Osteocyte (in vitro differentiated cells): ENCODE measurements at regions not wholly inside any gene's neighbourhood (a gene's known extent, or its start where the extent isn't known, plus 50 kb on each side); places are given as distances from the start of the nearest gene placed in this dataset.
"Not testable (repeated sequence)": the region's sequence is repeated elsewhere in the genome, so short reads cannot be mapped to it uniquely, and the experiment has no call there.

Source experiments
- DNase-seq: peaks from one replicate; pipeline ENCODE4 v3.0.0; 2021; ENCODE audit warnings: mixed read lengths; ENCODE audit not compliant: unreplicated experiment; ENCODE audit errors: extremely low spot score
- H3K27ac Mint-ChIP-seq: one replicate; pipeline ENCODE4 v1.8.0; 2021; ENCODE audit warnings: mild to moderate bottlenecking, mixed read lengths; ENCODE audit not compliant: unreplicated experiment
- H3K27me3 Mint-ChIP-seq: one replicate; pipeline ENCODE4 v1.8.0; 2021; ENCODE audit warnings: mixed read lengths; ENCODE audit not compliant: unreplicated experiment
- H3K36me3 Mint-ChIP-seq: one replicate; pipeline ENCODE4 v1.8.0; 2021; ENCODE audit warnings: mixed read lengths; ENCODE audit not compliant: unreplicated experiment
- H3K4me1 Mint-ChIP-seq: one replicate; pipeline ENCODE4 v1.8.0; 2021; ENCODE audit warnings: mixed read lengths; ENCODE audit not compliant: unreplicated experiment
- H3K4me3 Mint-ChIP-seq: one replicate; pipeline ENCODE4 v1.8.0; 2021; ENCODE audit warnings: mild to moderate bottlenecking, moderate library complexity, mixed read lengths; ENCODE audit not compliant: unreplicated experiment
- H3K9me3 Mint-ChIP-seq: one replicate; pipeline ENCODE4 v1.8.0; 2021; ENCODE audit warnings: mixed read lengths; ENCODE audit not compliant: unreplicated experiment
- CTCF ChIP-seq: fragments of 200-600 bp; sonication (generic); IDR thresholded peaks from 2 replicates; pipeline ENCODE4 v1.5.0; 2021; ENCODE audit warnings: antibody characterized with exemption, mild to moderate bottlenecking, moderate library complexity

GRCh38 chr15:25246641-25247406 is 192.0 kb downstream of the UBE3A start:
- DNase-seq: no peak
- no peaks in the 10 kb centered on the region for H3K4me1 Mint-ChIP-seq
- no peaks in the 10 kb centered on the region for H3K36me3 Mint-ChIP-seq
- H3K27ac Mint-ChIP-seq: no peak overlapping the region
- no peaks in the 10 kb centered on the region for H3K27me3 Mint-ChIP-seq
- TF ChIP-seq CTCF: no peak
- peaks cover 11% of the 10 kb centered on the region for H3K9me3 Mint-ChIP-seq
- H3K4me3 Mint-ChIP-seq: no peak overlapping the region

GRCh38 chr15:25247407-25248038 is 191.3 kb downstream of the UBE3A start:
- Mint-ChIP-seq H3K9me3 (peaks cover 15% of the 10 kb centered on the region), H3K27me3 (no peaks in the 10 kb centered on the region), H3K4me3 (no peak overlapping the region), H3K27ac (no peak overlapping the region), H3K4me1 (no peaks in the 10 kb centered on the region), H3K36me3 (no peaks in the 10 kb centered on the region)
- TF ChIP-seq CTCF: no peak
- DNase-seq: peak; percentile 80

GRCh38 chr15:25248087-25248486 is 190.7 kb downstream of the UBE3A start:
- H3K4me3 Mint-ChIP-seq, H3K4me1 Mint-ChIP-seq, H3K27me3 Mint-ChIP-seq, H3K27ac Mint-ChIP-seq, H3K36me3 Mint-ChIP-seq, DNase-seq: not testable (repeated sequence)
- peaks cover 17% of the 10 kb centered on the region for H3K9me3 Mint-ChIP-seq

GRCh38 chr15:25248583-25249235 is 190.1 kb downstream of the UBE3A start:
- no peak for TF ChIP-seq CTCF
- H3K27me3 Mint-ChIP-seq: no peaks in the 10 kb centered on the region
- peak; percentile 80 for DNase-seq
- no peaks in the 10 kb centered on the region for H3K4me1 Mint-ChIP-seq
- H3K9me3 Mint-ChIP-seq: peaks cover 16% of the 10 kb centered on the region
- no peak overlapping the region for H3K4me3 Mint-ChIP-seq
- H3K36me3 Mint-ChIP-seq: no peaks in the 10 kb centered on the region
- no peak overlapping the region for H3K27ac Mint-ChIP-seq

GRCh38 chr15:25249236-25250010 is 189.4 kb downstream of the UBE3A start:
- no peaks in the 10 kb centered on the region for H3K4me1 Mint-ChIP-seq
- no peaks in the 10 kb centered on the region for H3K27me3 Mint-ChIP-seq
- no peaks in the 10 kb centered on the region for H3K36me3 Mint-ChIP-seq
- TF ChIP-seq CTCF: no peak
- H3K9me3 Mint-ChIP-seq: peaks cover 23% of the 10 kb centered on the region
- H3K27ac Mint-ChIP-seq: no peak overlapping the region
- peak; percentile 81 for DNase-seq
- no peak overlapping the region for H3K4me3 Mint-ChIP-seq
